Hematopoietic multipotent progenitor cell treated with erythropoietin and hydrocortisone succinate and interleukin-3 and kit ligand, for 8 days (in vitro differentiated cells): ENCODE measurements at regions not wholly inside any gene's neighbourhood (a gene's known extent, or its start where the extent isn't known, plus 50 kb on each side); places are given as distances from the start of the nearest gene placed in this dataset.

Experiments used
- DNase-seq: peaks from one replicate; pipeline ENCODE4 v3.0.0-alpha.2; 2015

- peak; percentile 62 for DNase-seq
Observed at GRCh38 chr2:234550511-234551107, 53.7 kb upstream of the ARL4C start.

- DNase-seq: no peak
Observed at GRCh38 chr2:234550056-234550455, 53.2 kb upstream of the ARL4C start.

GRCh38 chr2:234548695-234549420, 52.0 kb upstream of the ARL4C start:
- no peak for DNase-seq

- no peak for DNase-seq
Observed at GRCh38 chr2:234546770-234547169, 49.9 kb upstream of the ARL4C start.
